ENCODE measurements at regions not wholly inside any gene's neighbourhood (a gene's known extent, or its start where the extent isn't known, plus 50 kb on each side); places are given as distances from the start of the nearest gene placed in this dataset.

GRCh38 chr16:86243123-86243473 lies 267.2 kb upstream of the FOXF1 start:
- Histone ChIP-seq H3K9me3 (ENCODE audit: control insufficient read depth, insufficient read depth, low read depth, low read length) (no peaks in the 10 kb centered on the region), H3K36me3 (ENCODE audit: control insufficient read depth, insufficient read depth, low read length) (no peaks in the 10 kb centered on the region), H3K27ac (ENCODE audit: low read length) (no peak overlapping the region), H3K4me3 (ENCODE audit: low read depth in 2 of 2, low read length in 2 of 2) (no peak overlapping the region), H3K27me3 (ENCODE audit: control insufficient read depth, insufficient read depth, low read length) (peaks cover 6% of the 10 kb centered on the region), H3K4me1 (ENCODE audit: control insufficient read depth, insufficient read depth, low read length) (no peaks in the 10 kb centered on the region)
- TF ChIP-seq CTCF (IDR thresholded peaks at IDR 0.05) (no peak), SIN3A (IDR thresholded peaks at IDR 0.05; ENCODE audit: borderline replicate concordance, insufficient read depth, low read depth, low read length) (no peak), REST (IDR thresholded peaks at IDR 0.05; ENCODE audit: insufficient read depth in 1 of 2, low read depth in 2 of 2, low read length in 1 of 2) (no peak), POLR2AphosphoS5 (IDR thresholded peaks at IDR 0.05; ENCODE audit: low read depth, low read length) (no peak), TCF7L2 (IDR thresholded peaks at IDR 0.05; ENCODE audit: low read depth, low read length) (no peak)
- in situ Hi-C loops (cut with HindIII; ENCODE audit: low pct_unique_long_range_greater_than_20kb, low sequenced_read_pairs) (no loop called here), intact Hi-C loops (cut with micrococcal nuclease; ENCODE audit: unreplicated experiment) (no loop called here)
- no peak for ATAC-seq
- DNase-seq (ENCODE audit: low read depth, low spot score), result no peak
- no TSS peak for BruUV-seq (replicated peaks)
- ChIA-PET POLR2A (no interaction called here), CTCF (no interaction called here)

GRCh38 chr16:86243571-86244154 lies 266.7 kb upstream of the FOXF1 start:
- Histone ChIP-seq H3K36me3 (ENCODE audit: control insufficient read depth, insufficient read depth, low read length) (no peaks in the 10 kb centered on the region), H3K27me3 (ENCODE audit: control insufficient read depth, insufficient read depth, low read length) (peaks cover 6% of the 10 kb centered on the region), H3K4me3 (ENCODE audit: low read depth in 2 of 2, low read length in 2 of 2) (no peak overlapping the region), H3K9me3 (ENCODE audit: control insufficient read depth, insufficient read depth, low read depth, low read length) (no peaks in the 10 kb centered on the region), H3K4me1 (ENCODE audit: control insufficient read depth, insufficient read depth, low read length) (no peaks in the 10 kb centered on the region), H3K27ac (ENCODE audit: low read length) (no peak overlapping the region)
- ATAC-seq (no peak), DNase-seq (ENCODE audit: low read depth, low spot score) (no peak)
- BruUV-seq (replicated peaks), result no TSS peak
- in situ Hi-C loops (cut with HindIII; ENCODE audit: low pct_unique_long_range_greater_than_20kb, low sequenced_read_pairs), result no loop called here
- intact Hi-C loops (cut with micrococcal nuclease; ENCODE audit: unreplicated experiment), result no loop called here
- ChIA-PET POLR2A (no interaction called here), CTCF (interaction anchor here (1.1 kb wide), 1 partner anchor 9 kb away, joined by 4 read pairs; no protein-coding TSS in a partner anchor)
- no peak for TF ChIP-seq POLR2AphosphoS5 (IDR thresholded peaks at IDR 0.05; ENCODE audit: low read depth, low read length)
- no peak for TF ChIP-seq SIN3A (IDR thresholded peaks at IDR 0.05; ENCODE audit: borderline replicate concordance, insufficient read depth, low read depth, low read length)
- TF ChIP-seq TCF7L2 (IDR thresholded peaks at IDR 0.05; ENCODE audit: low read depth, low read length), result no peak
- no peak for TF ChIP-seq REST (IDR thresholded peaks at IDR 0.05; ENCODE audit: insufficient read depth in 1 of 2, low read depth in 2 of 2, low read length in 1 of 2)
- no peak for TF ChIP-seq CTCF (IDR thresholded peaks at IDR 0.05)

All from Panc1 (cell line).